Dendritic cell treated with granulocyte-macrophage colony-stimulating factor and Interleukin-4, amounts not matched to agents 40 ng/mL and 50 ng/mL, for 4 days (primary cell): ENCODE measurements at regions not wholly inside any gene's neighbourhood (a gene's known extent, or its start where the extent isn't known, plus 50 kb on each side); places are given as distances from the start of the nearest gene placed in this dataset.

Experiments used
- H3K27ac Mint-ChIP-seq: one replicate; pipeline ENCODE4 v1.8.0; 2022; ENCODE audit warnings: mild to moderate bottlenecking, mixed read lengths
- H3K27me3 Mint-ChIP-seq: one replicate; pipeline ENCODE4 v1.8.0; 2022; ENCODE audit warnings: mild to moderate bottlenecking, mixed read lengths
- H3K36me3 Mint-ChIP-seq: one replicate; pipeline ENCODE4 v1.8.0; 2022; ENCODE audit warnings: low read depth, mixed read lengths
- H3K4me1 Mint-ChIP-seq: one replicate; pipeline ENCODE4 v1.8.0; 2022; ENCODE audit warnings: low read depth, mixed read lengths
- H3K4me3 Mint-ChIP-seq: one replicate; pipeline ENCODE4 v1.8.0; 2022; ENCODE audit warnings: mild to moderate bottlenecking, moderate library complexity, mixed read lengths
- H3K9me3 Mint-ChIP-seq: one replicate; pipeline ENCODE4 v1.8.0; 2022; ENCODE audit warnings: mixed read lengths
- intact Hi-C: fragments of 100-400 bp; cut with micrococcal nuclease; formaldehyde crosslinking; loops from one replicate; pipeline ENCODE4 v1.15.0; 2022

DNA sequence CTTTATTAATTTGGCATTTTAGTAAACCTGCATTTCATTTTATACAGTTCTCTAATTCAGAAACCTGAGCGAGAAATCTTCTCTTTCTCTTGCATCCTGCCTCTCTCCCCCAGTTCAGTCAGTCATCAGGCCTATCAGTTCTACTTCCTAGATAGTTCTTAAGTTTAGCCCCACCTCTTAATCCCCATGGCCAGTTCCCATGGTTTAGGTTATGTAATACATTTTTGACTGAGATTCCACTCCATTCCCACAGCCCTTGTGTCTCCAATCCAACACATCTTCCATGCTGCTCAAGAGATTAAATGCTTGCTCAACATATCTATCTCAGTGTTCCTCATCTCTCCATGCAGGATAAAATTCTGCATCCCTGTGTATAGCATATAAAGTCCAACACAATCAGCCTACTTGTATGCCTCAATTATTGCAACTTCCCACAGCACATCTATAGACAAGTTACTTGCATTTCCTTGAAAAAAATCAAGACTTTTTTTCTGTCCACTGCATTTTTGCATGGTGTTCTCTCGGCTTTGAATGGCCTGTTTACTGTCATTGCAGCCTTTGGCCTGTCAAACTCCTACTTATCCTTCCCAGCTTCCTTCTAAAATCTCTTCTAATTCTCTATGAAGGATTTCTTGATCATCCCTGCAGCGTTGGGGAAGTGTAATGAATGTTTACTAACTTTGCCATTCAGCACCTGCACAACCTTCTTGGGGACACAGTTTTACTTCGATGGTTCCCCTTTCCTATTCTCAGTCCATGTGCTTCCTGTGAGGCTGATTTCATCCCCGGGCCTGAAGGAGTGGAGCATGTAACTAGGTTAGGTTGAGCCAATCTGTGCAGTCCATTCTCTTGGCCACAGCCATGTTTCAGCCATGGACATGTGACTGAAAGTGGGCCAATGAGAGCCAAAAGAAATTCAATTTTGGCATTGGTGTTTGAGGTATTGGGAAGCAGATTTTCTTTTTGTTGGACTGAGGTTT is 80.8 kb downstream of the DACT1 start:
- Mint-ChIP-seq H3K36me3 (no peaks in the 10 kb centered on the region), H3K4me1 (peaks cover 11% of the 10 kb centered on the region), H3K9me3 (no peaks in the 10 kb centered on the region), H3K27me3 (no peaks in the 10 kb centered on the region), H3K27ac (no peak overlapping the region), H3K4me3 (no peak overlapping the region)
- intact Hi-C loops = no loop called here

DNA sequence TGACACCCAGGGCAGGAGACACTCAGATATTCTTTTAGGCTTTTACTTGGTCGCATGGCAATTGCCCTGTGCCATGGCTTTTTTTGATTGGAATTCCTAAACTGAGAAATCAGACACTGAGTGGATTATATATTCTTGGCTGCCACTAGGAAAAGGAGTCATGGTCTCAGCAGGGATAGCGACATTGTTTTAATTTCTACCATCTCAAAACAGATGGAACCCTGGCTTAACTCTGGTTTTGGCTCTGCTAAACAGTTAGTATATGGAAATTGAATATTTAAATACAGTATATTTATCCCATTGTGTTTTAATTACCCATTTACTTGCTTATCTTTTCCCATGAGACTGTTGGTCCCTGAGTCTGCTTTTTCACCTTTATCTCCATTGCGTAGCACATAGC is 84.0 kb downstream of the DACT1 start:
- H3K27ac Mint-ChIP-seq = no peak overlapping the region
- no peaks in the 10 kb centered on the region for H3K36me3 Mint-ChIP-seq
- H3K27me3 Mint-ChIP-seq = no peaks in the 10 kb centered on the region
- no peak overlapping the region for H3K4me3 Mint-ChIP-seq
- intact Hi-C loops = no loop called here
- H3K4me1 Mint-ChIP-seq = peaks cover 16% of the 10 kb centered on the region
- no peaks in the 10 kb centered on the region for H3K9me3 Mint-ChIP-seq

DNA sequence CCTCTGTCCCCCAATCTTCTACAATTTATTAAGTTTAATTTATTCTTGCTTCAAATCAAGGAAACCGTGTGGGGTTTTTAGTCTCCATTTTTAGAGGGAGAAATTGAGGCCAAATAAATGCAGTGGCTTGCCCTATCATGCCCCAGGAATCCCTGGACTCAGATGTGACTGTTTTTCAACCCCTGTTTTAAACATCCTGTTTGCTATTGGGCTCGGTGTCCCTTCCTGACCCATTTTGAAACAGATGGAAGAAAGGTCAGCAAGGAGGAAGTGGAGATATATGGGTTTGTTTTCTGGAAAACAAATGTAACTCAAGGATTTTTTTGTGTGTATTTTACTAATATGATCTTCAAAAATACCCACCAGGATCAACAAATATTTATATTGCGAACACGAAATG is 84.7 kb downstream of the DACT1 start:
- intact Hi-C loops = no loop called here
- no peaks in the 10 kb centered on the region for H3K9me3 Mint-ChIP-seq
- H3K27me3 Mint-ChIP-seq = no peaks in the 10 kb centered on the region
- H3K27ac Mint-ChIP-seq = no peak overlapping the region
- peaks cover 16% of the 10 kb centered on the region for H3K4me1 Mint-ChIP-seq
- H3K36me3 Mint-ChIP-seq = no peaks in the 10 kb centered on the region
- no peak overlapping the region for H3K4me3 Mint-ChIP-seq

DNA sequence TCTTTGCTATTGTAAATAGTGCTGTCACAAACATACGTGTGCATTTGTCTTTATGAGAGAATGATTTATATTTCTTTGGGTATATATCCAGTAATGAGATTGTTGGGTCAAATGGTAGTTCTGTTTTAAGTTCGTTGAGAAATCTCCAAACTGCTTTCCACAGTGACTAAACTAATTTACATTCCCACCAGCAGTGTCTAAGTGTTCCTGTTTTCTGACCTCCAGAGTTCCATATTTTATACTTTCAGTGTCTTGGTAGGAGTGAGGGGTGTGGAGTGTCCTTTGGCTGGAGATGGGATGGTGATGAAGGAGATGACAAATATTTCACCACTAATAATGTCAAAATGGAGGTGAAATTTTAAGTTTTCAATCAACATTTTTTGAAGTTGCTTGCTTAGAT is 86.4 kb downstream of the DACT1 start:
- H3K27ac Mint-ChIP-seq = no peak overlapping the region
- H3K27me3 Mint-ChIP-seq = no peaks in the 10 kb centered on the region
- no peak overlapping the region for H3K4me3 Mint-ChIP-seq
- intact Hi-C loops = no loop called here
- H3K36me3 Mint-ChIP-seq = no peaks in the 10 kb centered on the region
- peaks cover 11% of the 10 kb centered on the region for H3K4me1 Mint-ChIP-seq
- H3K9me3 Mint-ChIP-seq = no peaks in the 10 kb centered on the region

DNA sequence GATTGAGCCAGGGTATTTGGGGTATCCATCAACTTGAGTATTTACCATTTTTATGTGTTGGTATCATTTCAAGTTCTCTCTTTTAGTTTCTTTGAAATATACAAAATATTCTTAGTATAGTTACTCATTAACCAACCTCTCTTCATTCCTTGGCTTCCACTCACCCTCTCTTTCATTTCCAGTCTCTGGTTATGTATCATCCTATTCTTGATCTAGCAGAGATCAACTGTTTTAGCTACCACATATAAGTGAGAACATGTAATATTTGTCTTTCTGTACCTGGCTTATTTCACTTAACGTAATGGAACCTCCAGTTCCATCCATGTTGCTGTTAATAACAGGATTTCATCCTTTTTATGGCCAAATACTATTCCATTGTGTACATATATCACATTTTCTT is 86.9 kb downstream of the DACT1 start:
- Mint-ChIP-seq H3K9me3 (no peaks in the 10 kb centered on the region), H3K4me3 (no peak overlapping the region), H3K36me3 (no peaks in the 10 kb centered on the region), H3K27me3 (no peaks in the 10 kb centered on the region), H3K4me1 (peaks cover 11% of the 10 kb centered on the region), H3K27ac (no peak overlapping the region)
- intact Hi-C loops = no loop called here

DNA sequence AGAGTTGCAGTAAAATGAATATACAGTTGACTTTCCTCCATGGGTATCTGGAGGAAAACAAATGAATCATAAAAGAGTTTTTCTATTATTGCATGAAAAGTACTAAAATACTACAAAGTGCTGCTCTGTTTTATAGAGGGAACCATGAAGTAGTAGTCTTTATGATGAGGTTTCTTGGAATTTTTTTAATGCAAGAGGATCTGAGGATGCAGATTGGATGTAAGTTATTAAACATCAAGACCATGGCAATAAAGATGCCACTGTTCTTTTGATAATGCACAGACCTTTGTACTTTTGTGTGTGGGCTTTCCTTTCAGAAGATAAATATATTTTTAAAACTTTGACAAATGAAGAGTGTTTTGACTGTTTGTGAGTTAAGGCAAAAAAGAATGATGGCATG is 87.5 kb downstream of the DACT1 start:
- no peaks in the 10 kb centered on the region for H3K9me3 Mint-ChIP-seq
- peaks cover 11% of the 10 kb centered on the region for H3K4me1 Mint-ChIP-seq
- H3K27ac Mint-ChIP-seq = no peak overlapping the region
- no peak overlapping the region for H3K4me3 Mint-ChIP-seq
- intact Hi-C loops = no loop called here
- H3K36me3 Mint-ChIP-seq = no peaks in the 10 kb centered on the region
- H3K27me3 Mint-ChIP-seq = no peaks in the 10 kb centered on the region

DNA sequence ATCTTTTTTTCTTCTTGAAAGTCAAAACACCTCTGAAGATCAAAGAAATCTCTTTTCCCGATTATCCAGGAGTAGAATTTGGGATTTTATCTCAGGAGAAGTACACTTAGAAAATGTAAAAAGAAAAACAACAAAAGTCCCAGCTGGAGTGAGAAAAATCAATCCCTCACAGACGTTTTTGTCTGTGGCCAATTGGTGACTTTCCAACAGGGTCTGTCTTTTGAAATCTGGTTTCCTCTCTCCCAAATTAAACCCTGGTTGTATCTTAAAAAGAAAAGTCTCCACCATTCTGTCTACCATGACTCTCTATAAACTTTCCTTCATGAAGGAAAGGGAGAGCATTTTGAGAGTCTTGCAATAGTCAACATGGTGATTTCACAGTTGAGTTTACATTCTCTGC is 88.1 kb downstream of the DACT1 start:
- H3K4me3 Mint-ChIP-seq = no peak overlapping the region
- no peaks in the 10 kb centered on the region for H3K9me3 Mint-ChIP-seq
- H3K36me3 Mint-ChIP-seq = no peaks in the 10 kb centered on the region
- no peaks in the 10 kb centered on the region for H3K27me3 Mint-ChIP-seq
- peaks cover 11% of the 10 kb centered on the region for H3K4me1 Mint-ChIP-seq
- intact Hi-C loops = no loop called here
- no peak overlapping the region for H3K27ac Mint-ChIP-seq

DNA sequence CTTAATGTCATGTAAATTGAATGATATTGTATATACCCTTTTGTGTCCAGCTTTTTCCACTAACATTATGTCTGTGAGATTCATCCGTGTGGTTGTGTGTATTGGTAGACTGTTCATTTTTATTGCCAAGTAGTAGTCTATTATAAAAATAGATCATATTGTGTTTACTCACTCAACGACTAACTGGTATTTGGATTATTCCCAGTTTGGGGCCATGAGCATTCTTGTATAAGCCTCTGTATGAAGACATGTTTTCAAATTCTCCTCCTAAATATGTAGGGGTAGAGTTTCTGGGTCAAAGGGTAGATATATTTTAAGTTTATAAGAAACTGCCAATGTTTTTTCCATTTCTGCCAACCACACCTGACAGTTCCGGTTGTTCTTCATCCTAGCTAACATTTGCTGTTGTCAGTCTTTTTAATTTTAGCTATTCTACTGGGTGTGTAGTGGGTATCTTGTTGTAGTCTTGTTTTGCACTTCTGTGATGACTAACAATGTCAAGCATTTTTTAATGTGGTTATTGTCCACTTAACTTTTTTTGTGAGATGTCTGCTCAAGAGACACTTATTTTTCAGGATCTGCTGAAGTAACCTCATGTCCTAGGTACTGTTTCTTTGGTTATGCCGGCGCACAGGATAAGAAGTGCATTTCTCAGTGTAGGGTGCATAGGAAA is 93.2 kb downstream of the DACT1 start:
- Mint-ChIP-seq H3K27ac (no peak overlapping the region), H3K4me3 (no peak overlapping the region), H3K9me3 (no peaks in the 10 kb centered on the region), H3K4me1 (peaks cover 14% of the 10 kb centered on the region), H3K27me3 (no peaks in the 10 kb centered on the region), H3K36me3 (no peaks in the 10 kb centered on the region)
- intact Hi-C loops = no loop called here

DNA sequence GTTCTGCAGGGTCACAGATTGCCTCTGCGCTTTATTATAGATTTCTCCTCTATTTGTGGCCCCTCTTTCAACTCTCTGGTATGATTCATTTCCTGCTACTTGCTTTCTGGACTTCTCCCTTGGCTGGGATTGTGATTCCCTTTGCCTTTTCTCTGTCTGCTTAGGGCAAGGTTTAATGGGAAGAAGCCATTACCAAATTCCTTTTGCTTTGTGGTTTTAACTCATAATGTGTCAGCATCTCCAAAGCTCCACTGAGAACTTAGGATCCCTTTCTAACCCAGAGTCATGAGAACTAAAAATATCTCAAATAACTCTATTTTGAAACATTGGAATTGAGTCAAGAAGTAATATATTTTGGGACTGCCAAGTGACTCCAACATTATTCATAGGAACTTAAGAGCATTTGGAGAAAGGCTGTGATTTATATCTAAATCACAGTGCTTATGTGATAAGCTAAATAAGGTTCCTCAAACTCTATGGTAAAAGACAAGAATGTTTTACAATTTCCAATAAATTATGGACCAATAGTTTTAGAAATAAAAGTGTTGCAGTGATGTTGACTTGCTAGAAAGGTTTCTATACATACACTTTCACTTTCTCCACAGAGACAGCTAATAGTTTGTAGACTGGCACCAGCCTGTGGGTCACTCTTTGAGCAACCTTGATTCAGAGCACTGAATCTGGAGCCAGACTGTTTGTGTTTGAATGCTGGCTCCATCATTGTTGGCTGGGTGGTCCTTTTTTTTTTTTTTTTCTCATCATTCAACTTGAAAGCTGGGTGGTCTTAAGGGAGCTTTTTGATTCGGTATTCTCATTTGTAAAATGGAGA is 93.9 kb downstream of the DACT1 start:
- no peak overlapping the region for H3K4me3 Mint-ChIP-seq
- intact Hi-C loops = no loop called here
- no peaks in the 10 kb centered on the region for H3K27me3 Mint-ChIP-seq
- H3K9me3 Mint-ChIP-seq = no peaks in the 10 kb centered on the region
- H3K4me1 Mint-ChIP-seq = peaks cover 20% of the 10 kb centered on the region
- no peaks in the 10 kb centered on the region for H3K36me3 Mint-ChIP-seq
- H3K27ac Mint-ChIP-seq = no peak overlapping the region

DNA sequence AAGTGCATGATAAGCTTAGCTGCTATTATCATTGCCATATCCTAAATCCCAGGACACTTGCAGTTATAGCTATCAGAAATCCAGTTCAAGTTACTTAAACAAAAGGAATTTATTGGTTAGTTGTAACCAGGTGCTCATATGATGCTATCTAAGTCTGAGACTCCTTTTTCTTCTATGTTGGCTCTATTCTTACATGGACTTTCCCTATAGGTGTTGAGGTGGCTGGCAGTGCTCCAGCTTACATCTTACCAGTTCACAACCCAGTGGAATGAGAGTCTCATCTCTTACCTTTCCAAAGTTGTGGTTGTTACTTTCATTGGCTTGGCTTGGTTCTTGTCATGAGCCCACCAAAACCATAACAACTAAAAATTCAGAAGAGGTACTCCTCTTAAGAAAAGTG is 94.6 kb downstream of the DACT1 start:
- H3K4me3 Mint-ChIP-seq = no peak overlapping the region
- H3K27ac Mint-ChIP-seq = no peak overlapping the region
- H3K9me3 Mint-ChIP-seq = no peaks in the 10 kb centered on the region
- H3K36me3 Mint-ChIP-seq = no peaks in the 10 kb centered on the region
- intact Hi-C loops = no loop called here
- peaks cover 23% of the 10 kb centered on the region for H3K4me1 Mint-ChIP-seq
- H3K27me3 Mint-ChIP-seq = no peaks in the 10 kb centered on the region

DNA sequence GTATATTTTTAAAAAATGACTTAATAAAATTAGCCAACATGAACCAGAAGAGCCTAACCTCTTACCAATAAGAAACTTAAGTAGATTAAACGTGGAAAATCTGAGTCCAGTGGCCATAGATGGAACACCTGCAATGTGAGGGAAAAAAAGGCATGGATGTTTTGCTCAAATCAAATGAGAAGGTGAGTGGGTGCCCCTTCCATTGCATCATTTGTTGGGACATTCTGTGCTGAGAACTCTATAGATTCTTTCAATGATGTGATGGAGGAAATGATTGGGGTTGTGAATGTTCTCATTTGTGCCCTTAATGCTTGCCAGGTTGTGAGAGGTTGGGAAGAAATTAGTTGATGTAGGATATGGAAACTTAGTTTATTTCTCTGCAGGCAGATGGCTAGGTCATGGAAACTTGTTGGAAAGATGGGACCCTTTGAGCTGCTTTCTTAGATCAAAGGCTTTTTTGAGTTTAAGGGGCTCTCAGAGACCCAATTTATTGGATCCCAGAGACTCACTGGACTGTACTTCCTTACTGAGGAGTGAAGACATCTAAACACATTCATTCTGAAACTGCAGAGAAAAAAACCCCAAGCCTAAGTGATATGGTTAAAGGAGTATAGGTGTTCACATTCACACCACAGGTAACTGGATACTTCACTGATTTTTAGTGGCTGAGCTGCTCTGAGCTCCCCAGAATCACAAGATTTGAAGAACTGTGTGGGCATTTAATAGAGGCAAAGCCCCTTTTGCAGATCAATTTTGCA is 95.9 kb downstream of the DACT1 start:
- Mint-ChIP-seq H3K27me3 (no peaks in the 10 kb centered on the region), H3K4me1 (peaks cover 25% of the 10 kb centered on the region), H3K36me3 (no peaks in the 10 kb centered on the region), H3K4me3 (no peak overlapping the region), H3K27ac (no peak overlapping the region), H3K9me3 (no peaks in the 10 kb centered on the region)
- intact Hi-C loops = no loop called here

DNA sequence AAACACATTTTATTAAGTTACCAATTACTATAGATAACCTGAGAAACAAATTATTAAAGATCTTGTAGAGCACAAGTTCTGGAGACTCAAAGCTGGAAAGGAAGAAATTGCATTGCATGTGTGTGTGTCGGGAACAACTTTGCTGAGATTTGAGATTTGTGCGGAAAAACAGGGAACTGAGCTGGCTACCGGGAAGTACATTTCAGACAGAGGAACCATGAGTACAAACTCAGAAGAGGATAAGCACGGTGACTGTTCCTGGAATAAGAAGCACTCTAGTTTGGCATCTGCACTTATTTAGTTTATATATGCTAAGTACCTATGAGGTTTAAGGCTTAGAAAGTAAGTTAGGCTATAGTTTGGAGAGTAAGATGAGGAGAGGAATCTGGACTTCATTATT is 97.8 kb downstream of the DACT1 start:
- Mint-ChIP-seq H3K4me1 (peaks cover 43% of the 10 kb centered on the region), H3K27me3 (no peaks in the 10 kb centered on the region), H3K36me3 (no peaks in the 10 kb centered on the region), H3K27ac (peak overlapping the region; percentile 10), H3K9me3 (no peaks in the 10 kb centered on the region), H3K4me3 (no peak overlapping the region)
- intact Hi-C loops = no loop called here

DNA sequence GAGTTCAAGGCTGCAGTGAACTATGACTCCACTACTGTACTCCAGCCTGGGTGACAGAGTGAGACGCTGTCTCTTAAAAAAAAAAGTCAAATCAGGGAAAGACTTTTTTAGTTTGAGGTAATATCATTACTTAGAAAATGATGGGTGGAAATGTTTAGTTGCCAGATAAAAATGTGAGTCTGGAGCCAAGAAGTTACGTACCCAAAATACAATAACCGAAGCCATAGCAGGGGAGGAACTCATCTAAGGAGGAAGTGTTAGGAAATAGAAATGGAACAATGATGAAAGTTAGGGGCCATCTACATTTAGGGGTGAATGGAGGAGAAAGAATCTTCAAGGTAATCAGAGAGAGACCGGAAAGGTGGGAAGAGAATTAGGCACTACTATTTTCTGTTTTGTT is 98.8 kb downstream of the DACT1 start:
- H3K9me3 Mint-ChIP-seq = no peaks in the 10 kb centered on the region
- no peaks in the 10 kb centered on the region for H3K36me3 Mint-ChIP-seq
- H3K27ac Mint-ChIP-seq = no peak overlapping the region
- H3K4me3 Mint-ChIP-seq = no peak overlapping the region
- H3K27me3 Mint-ChIP-seq = no peaks in the 10 kb centered on the region
- peaks cover 43% of the 10 kb centered on the region for H3K4me1 Mint-ChIP-seq
- intact Hi-C loops = no loop called here
